WTC11 (cell line): ENCODE measurements at regions not wholly inside any gene's neighbourhood (a gene's known extent, or its start where the extent isn't known, plus 50 kb on each side); places are given as distances from the start of the nearest gene placed in this dataset.

Experiments
- ATAC-seq: fragments of 200-7000 bp; cut with Tn5 transposase; 2 replicates; pipeline ENCODE4 v1.10.0; 2021; ENCODE audit warnings: mild to moderate bottlenecking, moderate library complexity
- CTCF ChIA-PET: fragments of 300-600 bp; sonication (Branson Sonifier 250); formaldehyde crosslinking; loops from one replicate; lab custom pipeline; 2021; ENCODE audit warnings: antibody characterized with exemption; lab: Charles Lee
- POLR2A ChIA-PET: fragments of 350-600 bp; sonication (Branson Sonifier 250); formaldehyde crosslinking; loops from one replicate; lab custom pipeline; 2021; ENCODE audit warnings: antibody characterized with exemption; lab: Charles Lee
- DNase-seq: peaks from one replicate; pipeline ENCODE4 v3.0.0; 2021; ENCODE audit warnings: low spot score
- H3K27ac Mint-ChIP-seq: 2 replicates; pipeline ENCODE4 v1.8.0; 2021; ENCODE audit warnings: mixed read lengths
- H3K27me3 Mint-ChIP-seq: 2 replicates; pipeline ENCODE4 v1.8.0; 2021; ENCODE audit warnings: low read depth, mild to moderate bottlenecking, moderate library complexity, mixed read lengths
- H3K36me3 Mint-ChIP-seq: 2 replicates; pipeline ENCODE4 v1.8.0; 2021; ENCODE audit warnings: mixed read lengths
- H3K4me1 Mint-ChIP-seq: 2 replicates; pipeline ENCODE4 v1.8.0; 2022; ENCODE audit warnings: mixed read lengths
- H3K4me3 Mint-ChIP-seq: 2 replicates; pipeline ENCODE4 v1.8.0; 2021; ENCODE audit warnings: mild to moderate bottlenecking, moderate library complexity, mixed read lengths
- H3K9me3 Mint-ChIP-seq: 2 replicates; pipeline ENCODE4 v1.8.0; 2021; ENCODE audit warnings: mixed read lengths
- ATF3 ChIP-seq: sonication (generic); formaldehyde crosslinking; conservative IDR thresholded peaks from 2 replicates; pipeline ENCODE4 v1.8.1; 2022; ENCODE audit warnings: mild to moderate bottlenecking, missing genetic modification reagents
- CREM ChIP-seq: sonication (generic); formaldehyde crosslinking; IDR thresholded peaks from 2 replicates; pipeline ENCODE4 v1.8.1; 2022; ENCODE audit warnings: mild to moderate bottlenecking, missing genetic modification reagents, moderate library complexity
- NFATC4 ChIP-seq: fragments of 250-450 bp; sonication (Bioruptor Pico); IDR thresholded peaks from 2 replicates; pipeline ENCODE4 v1.9.0; 2021; ENCODE audit warnings: mild to moderate bottlenecking
- NFYB ChIP-seq: sonication (generic); formaldehyde crosslinking; conservative IDR thresholded peaks from 2 replicates; pipeline ENCODE4 v1.8.0; 2022; ENCODE audit warnings: low read depth, missing genetic modification reagents
- NR1H2 ChIP-seq: sonication (generic); formaldehyde crosslinking; IDR thresholded peaks from 2 replicates; pipeline ENCODE4 v1.9.0; 2021; ENCODE audit warnings: mild to moderate bottlenecking, moderate library complexity, missing genetic modification reagents
- STAT6 ChIP-seq: sonication (generic); formaldehyde crosslinking; conservative IDR thresholded peaks from 2 replicates; pipeline ENCODE4 v1.8.1; 2023; ENCODE audit warnings: mild to moderate bottlenecking, low read depth, missing genetic modification reagents, moderate library complexity
- USF2 ChIP-seq: sonication (generic); formaldehyde crosslinking; IDR thresholded peaks from 2 replicates; pipeline ENCODE4 v1.8.1; 2023; ENCODE audit warnings: mild to moderate bottlenecking, missing genetic modification reagents, moderate library complexity
- ZNF512 ChIP-seq: sonication (generic); formaldehyde crosslinking; IDR thresholded peaks from 2 replicates; pipeline ENCODE4 v1.8.1; 2022; ENCODE audit warnings: missing genetic modification reagents, borderline replicate concordance
- ZNF532 ChIP-seq: fragments of 250-450 bp; sonication (Bioruptor Pico); IDR thresholded peaks from 2 replicates; pipeline ENCODE4 v1.9.0; 2021; ENCODE audit warnings: mild to moderate bottlenecking, borderline replicate concordance
- TF ChIP-seq, protein P1 (sequence below): sonication (generic); formaldehyde crosslinking; IDR thresholded peaks from 2 replicates; pipeline ENCODE4 v1.8.1; 2023; ENCODE audit warnings: mild to moderate bottlenecking, missing genetic modification reagents
- TF ChIP-seq, protein P2 (sequence below): sonication (generic); formaldehyde crosslinking; IDR thresholded peaks from 2 replicates; pipeline ENCODE4 v1.8.0; 2023; ENCODE audit warnings: missing genetic modification reagents, mild to moderate bottlenecking, borderline replicate concordance

- H3K9me3 Mint-ChIP-seq = no peaks in the 10 kb centered on the region
- POLR2A ChIA-PET = no interaction called here
- no peak for DNase-seq
- peaks cover 16% of the 10 kb centered on the region for H3K4me1 Mint-ChIP-seq
- H3K4me3 Mint-ChIP-seq = no peak overlapping the region
- ATAC-seq = no peak
- CTCF ChIA-PET = no interaction called here
- H3K36me3 Mint-ChIP-seq = no peaks in the 10 kb centered on the region
- H3K27me3 Mint-ChIP-seq = no peaks in the 10 kb centered on the region
- TF ChIP-seq ZNF512 (no peak), ZNF532 (CRISPR knock-in tag) (no peak), NR1H2 (CRISPR knock-in tag) (no peak), NFYB (CRISPR knock-in tag) (no peak), ATF3 (CRISPR knock-in tag) (no peak)
- TF ChIP-seq, protein P1, sequence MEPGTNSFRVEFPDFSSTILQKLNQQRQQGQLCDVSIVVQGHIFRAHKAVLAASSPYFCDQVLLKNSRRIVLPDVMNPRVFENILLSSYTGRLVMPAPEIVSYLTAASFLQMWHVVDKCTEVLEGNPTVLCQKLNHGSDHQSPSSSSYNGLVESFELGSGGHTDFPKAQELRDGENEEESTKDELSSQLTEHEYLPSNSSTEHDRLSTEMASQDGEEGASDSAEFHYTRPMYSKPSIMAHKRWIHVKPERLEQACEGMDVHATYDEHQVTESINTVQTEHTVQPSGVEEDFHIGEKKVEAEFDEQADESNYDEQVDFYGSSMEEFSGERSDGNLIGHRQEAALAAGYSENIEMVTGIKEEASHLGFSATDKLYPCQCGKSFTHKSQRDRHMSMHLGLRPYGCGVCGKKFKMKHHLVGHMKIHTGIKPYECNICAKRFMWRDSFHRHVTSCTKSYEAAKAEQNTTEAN (CRISPR knock-in tag) = no peak
- H3K27ac Mint-ChIP-seq = no peak overlapping the region
These were observed 252.8 kb downstream of the IGSF11 start for GRCh38 chr3:118781839-118782238.

DNA sequence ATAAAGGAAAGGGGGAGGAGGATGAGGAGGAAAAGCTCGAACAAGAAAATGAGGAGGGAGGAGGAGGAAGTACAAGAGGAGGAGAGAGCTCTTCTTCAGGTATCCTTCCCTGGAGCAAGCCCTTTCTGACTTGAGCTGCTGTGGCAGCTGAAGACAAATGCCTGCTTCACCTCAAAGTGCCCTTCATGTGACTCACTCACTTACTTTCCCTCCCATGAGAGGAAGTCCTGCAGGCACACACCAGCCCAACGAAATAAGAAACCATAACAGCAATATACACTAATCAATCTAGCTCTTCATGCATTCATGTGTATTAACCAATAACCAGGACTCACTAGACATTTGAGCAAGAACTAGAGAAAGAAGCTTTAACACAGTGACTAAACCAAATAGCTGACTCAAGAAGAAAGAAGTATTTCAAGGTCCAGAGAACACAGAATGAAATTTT, 251.9 kb downstream of the IGSF11 start:
- Mint-ChIP-seq H3K9me3 (no peaks in the 10 kb centered on the region), H3K4me1 (peaks cover 14% of the 10 kb centered on the region), H3K36me3 (no peaks in the 10 kb centered on the region), H3K27me3 (no peaks in the 10 kb centered on the region), H3K4me3 (no peak overlapping the region), H3K27ac (no peak overlapping the region; the same call in 1 of the 2 replicates)
- ATAC-seq (no peak; the same call in 1 of the 2 replicates), DNase-seq (no peak)
- TF ChIP-seq NFATC4 = no peak
- no peak for TF ChIP-seq CREM
- no peak for TF ChIP-seq STAT6 (CRISPR knock-in tag)
- no peak for TF ChIP-seq USF2
- TF ChIP-seq, protein P2, sequence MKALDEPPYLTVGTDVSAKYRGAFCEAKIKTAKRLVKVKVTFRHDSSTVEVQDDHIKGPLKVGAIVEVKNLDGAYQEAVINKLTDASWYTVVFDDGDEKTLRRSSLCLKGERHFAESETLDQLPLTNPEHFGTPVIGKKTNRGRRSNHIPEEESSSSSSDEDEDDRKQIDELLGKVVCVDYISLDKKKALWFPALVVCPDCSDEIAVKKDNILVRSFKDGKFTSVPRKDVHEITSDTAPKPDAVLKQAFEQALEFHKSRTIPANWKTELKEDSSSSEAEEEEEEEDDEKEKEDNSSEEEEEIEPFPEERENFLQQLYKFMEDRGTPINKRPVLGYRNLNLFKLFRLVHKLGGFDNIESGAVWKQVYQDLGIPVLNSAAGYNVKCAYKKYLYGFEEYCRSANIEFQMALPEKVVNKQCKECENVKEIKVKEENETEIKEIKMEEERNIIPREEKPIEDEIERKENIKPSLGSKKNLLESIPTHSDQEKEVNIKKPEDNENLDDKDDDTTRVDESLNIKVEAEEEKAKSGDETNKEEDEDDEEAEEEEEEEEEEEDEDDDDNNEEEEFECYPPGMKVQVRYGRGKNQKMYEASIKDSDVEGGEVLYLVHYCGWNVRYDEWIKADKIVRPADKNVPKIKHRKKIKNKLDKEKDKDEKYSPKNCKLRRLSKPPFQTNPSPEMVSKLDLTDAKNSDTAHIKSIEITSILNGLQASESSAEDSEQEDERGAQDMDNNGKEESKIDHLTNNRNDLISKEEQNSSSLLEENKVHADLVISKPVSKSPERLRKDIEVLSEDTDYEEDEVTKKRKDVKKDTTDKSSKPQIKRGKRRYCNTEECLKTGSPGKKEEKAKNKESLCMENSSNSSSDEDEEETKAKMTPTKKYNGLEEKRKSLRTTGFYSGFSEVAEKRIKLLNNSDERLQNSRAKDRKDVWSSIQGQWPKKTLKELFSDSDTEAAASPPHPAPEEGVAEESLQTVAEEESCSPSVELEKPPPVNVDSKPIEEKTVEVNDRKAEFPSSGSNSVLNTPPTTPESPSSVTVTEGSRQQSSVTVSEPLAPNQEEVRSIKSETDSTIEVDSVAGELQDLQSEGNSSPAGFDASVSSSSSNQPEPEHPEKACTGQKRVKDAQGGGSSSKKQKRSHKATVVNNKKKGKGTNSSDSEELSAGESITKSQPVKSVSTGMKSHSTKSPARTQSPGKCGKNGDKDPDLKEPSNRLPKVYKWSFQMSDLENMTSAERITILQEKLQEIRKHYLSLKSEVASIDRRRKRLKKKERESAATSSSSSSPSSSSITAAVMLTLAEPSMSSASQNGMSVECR = no peak
- CTCF ChIA-PET = no interaction called here
- POLR2A ChIA-PET = no interaction called here
